Bronchial epithelial cell (primary cell): ENCODE measurements at regions not wholly inside any gene's neighbourhood (a gene's known extent, or its start where the extent isn't known, plus 50 kb on each side); places are given as distances from the start of the nearest gene placed in this dataset.

Experiments used
- DNase-seq: peaks from one replicate; pipeline ENCODE4 v3.0.0-alpha.2; 2010; ENCODE audit warnings: low read depth
- FAIRE-seq: peaks from 2 replicates; lab custom pipeline; 2011; peaks lifted over from hg19 to GRCh38; lab: Jason Lieb, UNC
- H3K27me3 ChIP-seq: 2 replicates; pipeline ENCODE4 v1.5.1; 2011; ENCODE audit warnings: low read length; ENCODE audit not compliant: control insufficient read depth, insufficient read depth
- H3K36me3 ChIP-seq: 2 replicates; pipeline ENCODE4 v1.5.1; 2011; ENCODE audit warnings: low read length; ENCODE audit not compliant: control insufficient read depth, insufficient read depth
- H3K4me3 ChIP-seq: 2 replicates; pipeline ENCODE4 v1.5.1; 2011; ENCODE audit warnings: mild to moderate bottlenecking, low read depth, low read length, control low read depth
- TF ChIP-seq, protein P1 (sequence below): IDR thresholded peaks from 2 replicates; pipeline ENCODE4 v1.5.1; 2011; ENCODE audit warnings: mild to moderate bottlenecking, moderate library complexity, low read length, control low read depth, inconsistent platforms; ENCODE audit not compliant: insufficient read depth, severe bottlenecking

- H3K4me3 ChIP-seq: no peak overlapping the region
- no peak for FAIRE-seq
- H3K27me3 ChIP-seq: no peaks in the 10 kb centered on the region
- no peaks in the 10 kb centered on the region for H3K36me3 ChIP-seq
- TF ChIP-seq, protein P1, sequence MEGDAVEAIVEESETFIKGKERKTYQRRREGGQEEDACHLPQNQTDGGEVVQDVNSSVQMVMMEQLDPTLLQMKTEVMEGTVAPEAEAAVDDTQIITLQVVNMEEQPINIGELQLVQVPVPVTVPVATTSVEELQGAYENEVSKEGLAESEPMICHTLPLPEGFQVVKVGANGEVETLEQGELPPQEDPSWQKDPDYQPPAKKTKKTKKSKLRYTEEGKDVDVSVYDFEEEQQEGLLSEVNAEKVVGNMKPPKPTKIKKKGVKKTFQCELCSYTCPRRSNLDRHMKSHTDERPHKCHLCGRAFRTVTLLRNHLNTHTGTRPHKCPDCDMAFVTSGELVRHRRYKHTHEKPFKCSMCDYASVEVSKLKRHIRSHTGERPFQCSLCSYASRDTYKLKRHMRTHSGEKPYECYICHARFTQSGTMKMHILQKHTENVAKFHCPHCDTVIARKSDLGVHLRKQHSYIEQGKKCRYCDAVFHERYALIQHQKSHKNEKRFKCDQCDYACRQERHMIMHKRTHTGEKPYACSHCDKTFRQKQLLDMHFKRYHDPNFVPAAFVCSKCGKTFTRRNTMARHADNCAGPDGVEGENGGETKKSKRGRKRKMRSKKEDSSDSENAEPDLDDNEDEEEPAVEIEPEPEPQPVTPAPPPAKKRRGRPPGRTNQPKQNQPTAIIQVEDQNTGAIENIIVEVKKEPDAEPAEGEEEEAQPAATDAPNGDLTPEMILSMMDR: no peak
- peak; percentile 72 for DNase-seq
Observed at GRCh38 chr10:106508950-106509349, 655.6 kb downstream of the SORCS1 start.

- Histone ChIP-seq H3K36me3 (no peaks in the 10 kb centered on the region), H3K4me3 (no peak overlapping the region), H3K27me3 (no peaks in the 10 kb centered on the region)
- TF ChIP-seq, protein P1: no peak
- FAIRE-seq (peak; percentile 50), DNase-seq (peak; percentile 88)
Observed at GRCh38 chr10:106506526-106507283, 657.8 kb downstream of the SORCS1 start.

- Histone ChIP-seq H3K4me3 (no peak overlapping the region), H3K36me3 (no peaks in the 10 kb centered on the region), H3K27me3 (no peaks in the 10 kb centered on the region)
- no peak for FAIRE-seq
- TF ChIP-seq, protein P1: no peak
- DNase-seq: no peak
Observed at GRCh38 chr10:106504536-106504935, 660.0 kb downstream of the SORCS1 start.

DNA sequence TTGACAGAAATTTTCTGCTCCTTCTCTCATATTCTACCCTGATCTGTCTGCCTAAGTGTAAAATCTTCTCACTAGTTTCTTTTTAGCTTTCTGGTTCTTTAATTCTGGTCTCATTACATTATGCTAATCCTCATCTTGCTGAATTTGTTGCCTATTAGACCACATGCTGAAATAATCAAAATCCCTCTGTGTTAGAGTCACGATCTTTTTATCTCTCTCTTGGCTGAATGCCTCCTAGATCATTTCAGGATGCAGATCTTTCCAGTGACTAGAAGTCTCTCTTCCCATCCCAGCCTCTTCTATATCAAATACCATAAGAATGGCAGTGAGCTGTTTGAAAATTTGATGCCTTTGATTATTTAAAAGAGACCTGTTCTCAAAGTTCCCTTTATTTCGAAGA, 661.9 kb downstream of the SORCS1 start:
- FAIRE-seq (no peak), DNase-seq (no peak)
- H3K4me3 ChIP-seq: no peak overlapping the region
- no peaks in the 10 kb centered on the region for H3K27me3 ChIP-seq
- H3K36me3 ChIP-seq: no peaks in the 10 kb centered on the region
- TF ChIP-seq, protein P1: no peak

DNA sequence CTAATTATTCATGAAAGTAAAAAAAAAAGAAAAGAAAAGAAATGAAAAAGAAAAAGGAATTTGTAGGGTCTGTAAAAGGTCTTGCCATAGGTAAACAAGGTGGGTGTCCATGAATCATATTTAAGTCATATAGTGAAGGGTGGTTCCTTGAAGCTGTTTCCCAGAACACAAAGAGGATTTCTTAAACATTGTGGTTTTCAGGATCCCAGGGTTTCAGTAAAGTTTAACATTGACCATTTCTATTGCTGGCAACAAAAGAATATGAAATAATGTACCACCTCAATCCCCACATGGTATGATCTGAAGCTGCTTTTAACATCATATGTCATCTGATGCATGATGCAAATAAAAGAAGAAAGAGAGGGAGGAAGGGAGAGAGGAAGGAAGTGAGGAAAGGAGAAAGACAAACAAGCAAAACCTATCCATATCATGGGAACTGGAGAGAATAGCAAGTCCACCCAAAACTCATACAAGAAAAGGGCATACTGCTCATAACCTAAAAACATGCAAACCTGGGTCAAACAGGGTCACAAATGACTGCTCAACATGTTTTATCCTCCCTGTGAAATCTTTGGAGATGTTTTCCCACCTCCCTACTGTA, 663.5 kb downstream of the SORCS1 start:
- no peak for FAIRE-seq
- Histone ChIP-seq H3K4me3 (no peak overlapping the region), H3K36me3 (no peaks in the 10 kb centered on the region), H3K27me3 (no peaks in the 10 kb centered on the region)
- TF ChIP-seq, protein P1: no peak
- peak; percentile 75 for DNase-seq
